ENCODE measurements at regions not wholly inside any gene's neighbourhood (a gene's known extent, or its start where the extent isn't known, plus 50 kb on each side); places are given as distances from the start of the nearest gene placed in this dataset.

GRCh38 chr2:129300456-129300855 is 679.0 kb upstream of the RAB6C start:
- no peak for DNase-seq

- DNase-seq, result no peak
Observed at GRCh38 chr2:129301431-129301913, 678.0 kb upstream of the RAB6C start.

DNA sequence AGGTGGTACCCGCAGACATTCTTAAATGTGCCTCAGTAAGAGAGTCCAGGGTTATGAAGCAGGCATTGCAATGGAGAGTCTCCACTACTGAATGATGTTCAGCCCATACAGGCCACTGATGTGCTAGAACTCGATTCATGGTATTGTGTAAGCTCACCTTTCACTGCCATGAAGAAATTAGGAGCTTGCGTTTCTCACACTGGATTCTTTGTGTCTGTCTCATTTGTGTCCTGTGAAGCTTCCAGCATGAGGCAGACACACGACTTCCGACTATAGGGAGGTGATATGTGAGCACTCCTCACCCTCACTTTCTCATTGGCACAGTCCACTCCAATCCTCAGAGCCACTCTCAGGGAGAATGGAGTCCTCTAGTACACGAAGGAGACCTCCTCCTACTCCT is 677.4 kb upstream of the RAB6C start:
- DNase-seq, result no peak

GRCh38 chr2:129302561-129303183 is 676.8 kb upstream of the RAB6C start:
- no peak for DNase-seq

- no peak for DNase-seq
Observed at GRCh38 chr2:129314120-129314519, 665.3 kb upstream of the RAB6C start.

GRCh38 chr2:129318581-129319421 is 660.7 kb upstream of the RAB6C start:
- no peak for DNase-seq

DNA sequence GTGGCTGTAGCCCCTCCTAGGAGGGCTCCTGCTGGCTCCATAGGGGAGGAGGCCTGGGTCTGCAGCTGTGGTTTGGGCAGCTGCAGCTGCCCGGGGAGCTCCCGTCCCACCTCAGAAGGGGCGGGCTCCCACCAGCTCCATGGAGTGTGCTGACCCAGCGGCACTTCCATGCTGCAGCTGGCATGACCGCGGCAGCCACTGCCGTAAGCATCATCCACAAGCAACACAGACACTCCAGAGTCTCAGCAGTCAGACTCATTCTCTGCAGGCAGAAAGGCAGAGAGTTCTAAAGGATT is 660.1 kb upstream of the RAB6C start:
- DNase-seq, result no peak

DNA sequence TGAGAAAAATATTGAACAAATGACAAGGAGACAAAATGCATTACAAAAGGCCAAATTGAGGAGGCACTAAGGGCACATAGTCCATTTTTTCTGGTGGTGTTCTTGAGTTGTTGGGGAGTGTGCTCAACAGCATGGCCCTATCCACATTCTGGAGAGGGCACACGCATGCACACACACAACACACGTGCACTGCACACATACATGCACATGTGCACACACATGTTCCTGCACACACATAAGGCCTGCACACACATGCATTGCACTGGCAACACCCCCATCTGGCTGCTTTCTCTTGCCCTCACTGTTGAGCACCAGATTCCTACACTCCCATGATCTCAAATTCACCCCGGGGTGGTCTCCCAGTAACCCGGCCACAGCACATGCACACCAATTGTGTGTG is 659.2 kb upstream of the RAB6C start:
- no peak for DNase-seq

- DNase-seq, result no peak
Observed at GRCh38 chr2:129324349-129324748, 655.1 kb upstream of the RAB6C start.

DNA sequence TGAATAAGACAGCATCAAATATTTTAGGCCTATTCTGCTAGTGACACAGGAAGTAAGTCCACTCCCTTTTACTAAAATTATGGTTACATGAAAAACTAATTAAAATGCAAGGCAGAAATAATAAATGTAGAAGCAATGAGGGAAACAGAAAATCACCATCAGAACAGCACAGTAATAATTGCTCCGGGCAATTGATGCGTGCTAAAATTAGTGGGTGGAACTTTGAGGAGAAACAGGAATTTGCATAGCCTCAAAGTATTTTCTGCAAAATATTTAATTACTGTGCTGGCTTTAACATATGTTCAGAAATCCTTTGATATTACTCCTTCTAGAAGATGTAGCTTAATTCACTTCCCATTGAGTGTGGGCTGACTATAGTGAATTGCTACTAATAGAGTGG is 654.3 kb upstream of the RAB6C start:
- no peak for DNase-seq

DNA sequence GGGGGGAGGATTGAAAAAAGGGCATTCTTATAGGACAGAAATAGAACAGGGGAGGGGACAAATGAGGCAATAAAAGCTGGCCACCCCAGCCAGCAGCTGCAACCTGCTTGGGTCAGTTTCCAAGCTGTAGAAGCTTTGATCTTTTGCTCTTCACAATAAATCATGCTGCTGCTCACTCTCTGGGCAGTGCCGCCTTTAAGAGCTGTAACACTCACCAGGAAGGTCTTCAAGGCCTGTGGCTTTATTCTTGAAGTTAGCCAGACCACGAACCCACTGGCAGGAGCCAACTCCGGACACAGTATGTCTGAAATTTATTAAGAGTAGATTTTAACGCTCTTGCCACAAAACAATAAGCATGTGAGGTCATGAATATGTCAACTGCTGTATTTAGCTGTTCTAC is 649.9 kb upstream of the RAB6C start:
- DNase-seq, result no peak

DNA sequence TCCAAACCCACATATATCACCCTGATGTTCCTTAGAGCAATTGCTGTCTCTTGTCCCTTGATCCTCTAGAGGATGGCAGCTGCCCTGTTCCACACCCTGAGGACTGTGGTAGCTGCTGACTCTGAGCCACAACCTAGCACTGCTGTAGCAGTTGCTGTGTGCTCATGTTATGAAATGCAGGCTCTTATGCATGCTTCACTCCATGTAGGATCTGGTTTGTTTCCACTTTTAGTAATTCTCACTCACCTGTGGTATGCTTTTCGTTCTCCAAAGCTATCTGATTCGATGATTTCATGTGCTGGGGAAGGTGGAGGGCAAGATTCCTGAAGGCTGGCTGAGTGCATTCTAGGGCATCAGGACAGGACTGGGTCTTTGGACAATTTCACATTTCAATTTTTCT is 649.0 kb upstream of the RAB6C start:
- DNase-seq, result no peak

DNA sequence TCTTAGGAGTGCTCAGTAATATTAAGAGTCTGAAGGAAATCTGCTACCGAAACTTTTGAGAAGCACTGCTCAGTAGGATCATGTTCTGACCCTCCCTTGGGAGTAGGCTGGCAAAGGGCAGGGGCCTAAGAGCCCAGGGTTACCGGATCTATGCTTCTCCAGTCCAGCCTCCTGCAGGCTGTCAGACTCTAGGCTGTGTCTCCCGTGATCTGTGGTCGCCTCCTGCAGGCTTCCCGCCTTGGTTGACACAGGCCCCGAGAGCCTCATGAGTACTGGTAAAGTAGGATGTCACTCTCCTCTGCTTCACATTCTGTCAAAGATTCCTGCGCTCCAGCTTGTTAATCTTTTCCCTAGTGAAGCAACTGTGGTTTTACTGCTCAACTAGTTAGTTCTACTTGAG is 647.8 kb upstream of the RAB6C start:
- DNase-seq, result no peak

DNA sequence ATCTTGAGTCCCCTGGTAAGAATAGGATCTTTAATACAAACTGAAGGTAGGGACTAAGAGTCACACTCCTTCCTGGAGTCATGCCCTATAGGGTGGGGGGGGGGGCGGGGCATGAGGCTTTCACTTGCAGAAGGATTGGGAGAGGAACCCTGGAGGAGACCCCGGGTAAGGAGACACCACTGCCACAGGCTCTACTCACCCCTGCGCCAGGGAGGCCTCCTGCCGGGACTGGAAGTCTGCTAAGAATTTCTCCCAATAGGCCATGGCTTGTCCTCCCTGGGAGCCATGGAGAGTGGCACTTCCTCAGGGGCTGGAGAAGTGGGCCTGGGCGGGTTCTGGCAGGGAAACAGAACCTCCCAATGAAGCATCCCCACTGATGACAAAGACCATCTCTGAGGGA is 645.3 kb upstream of the RAB6C start:
- no peak for DNase-seq

GRCh38 chr2:129334696-129335410 is 644.6 kb upstream of the RAB6C start:
- DNase-seq, result no peak

DNA sequence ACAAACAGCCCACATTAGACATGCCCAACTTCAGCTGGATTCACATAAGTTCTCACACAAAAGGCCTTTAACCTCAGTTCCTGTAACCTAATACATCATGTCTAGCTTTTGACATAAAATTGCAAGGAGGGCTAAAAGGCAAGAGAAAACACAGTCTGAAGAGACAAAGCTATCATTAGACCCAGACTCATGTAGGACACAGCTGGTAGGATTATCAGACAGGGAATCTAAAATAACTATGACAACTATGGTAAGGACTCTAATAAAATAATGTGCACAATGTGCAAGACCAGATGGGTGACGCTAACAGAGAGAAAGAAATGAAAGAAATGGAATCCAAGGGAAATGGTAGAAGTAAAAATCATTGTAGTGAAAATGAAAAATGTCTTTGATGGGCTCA is 643.2 kb upstream of the RAB6C start:
- no peak for DNase-seq

GRCh38 chr2:129337076-129337475 is 642.4 kb upstream of the RAB6C start:
- no peak for DNase-seq

DNA sequence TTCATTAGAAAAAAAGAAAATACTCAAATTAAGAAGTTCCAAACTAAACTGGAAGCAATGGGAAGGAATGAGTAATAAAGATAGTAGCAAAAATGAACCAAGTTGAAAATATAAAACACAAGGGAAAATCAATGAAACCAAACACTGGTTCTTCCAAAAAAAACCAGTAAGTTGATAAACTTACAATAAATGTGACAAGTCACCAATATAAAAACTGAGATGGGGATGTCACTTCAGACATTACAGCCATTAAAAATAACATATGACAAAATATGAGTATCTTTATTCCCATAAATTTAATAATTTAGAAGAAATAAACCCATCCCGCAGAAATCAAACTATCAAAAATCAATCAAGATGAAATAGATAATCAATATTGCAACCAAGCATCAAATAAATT is 633.9 kb upstream of the RAB6C start:
- no peak for DNase-seq

DNA sequence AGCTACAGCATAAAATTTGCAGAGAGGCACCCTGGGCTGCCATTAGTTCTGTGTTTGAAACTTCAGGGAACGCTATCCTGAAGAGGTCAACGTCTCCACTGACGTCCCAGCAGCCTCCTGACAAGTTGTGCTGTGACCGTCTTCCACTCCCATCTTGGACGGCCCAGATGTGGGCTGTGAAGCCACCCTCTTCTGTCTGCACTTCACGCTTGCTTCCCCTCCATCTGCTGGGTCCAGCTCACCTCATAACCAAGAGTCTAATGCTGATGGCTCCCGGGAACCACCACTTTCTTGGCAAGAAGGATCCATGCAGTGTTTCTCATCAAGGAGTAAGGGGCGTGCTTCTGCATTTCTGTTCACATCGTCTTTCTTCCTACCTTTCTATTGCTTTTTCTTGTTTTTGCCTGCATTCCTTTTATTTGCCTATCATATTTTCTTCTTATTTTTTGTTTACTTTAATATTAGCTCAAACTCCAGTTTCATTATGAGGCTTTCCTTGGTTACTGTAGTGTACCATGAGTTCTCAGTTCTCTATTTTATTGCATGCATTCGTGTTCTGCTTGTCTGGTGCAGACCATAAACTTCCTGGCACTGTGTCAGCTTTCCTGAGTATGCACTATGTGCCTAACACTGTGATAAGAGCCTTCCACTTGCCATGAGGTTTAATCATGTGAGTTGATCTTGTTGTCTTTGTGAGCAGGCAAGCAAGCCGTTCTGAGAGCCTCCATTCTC is 631.8 kb upstream of the RAB6C start:
- no peak for DNase-seq

- DNase-seq, result no peak
Observed at GRCh38 chr2:129354631-129355030, 624.8 kb upstream of the RAB6C start.

DNA sequence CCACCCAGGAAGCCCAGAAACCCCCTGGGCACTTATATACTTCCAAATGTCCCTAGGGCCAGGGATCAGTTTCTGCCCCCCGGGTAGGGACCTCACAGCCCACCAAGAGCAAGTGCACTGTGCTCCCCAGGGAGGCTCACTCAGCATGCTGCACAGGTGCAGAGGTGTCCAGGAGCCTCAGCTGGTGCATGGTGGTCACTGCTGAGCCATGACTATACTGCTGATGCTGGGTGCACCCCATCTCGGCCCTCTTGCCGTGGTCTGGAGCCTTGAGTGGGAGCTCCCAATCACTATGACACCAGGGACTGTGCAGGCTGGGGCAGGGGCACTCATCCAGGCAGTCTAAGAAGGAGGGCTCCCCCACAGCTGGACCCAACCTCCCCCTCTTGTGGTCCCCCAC is 617.8 kb upstream of the RAB6C start:
- no peak for DNase-seq

DNA sequence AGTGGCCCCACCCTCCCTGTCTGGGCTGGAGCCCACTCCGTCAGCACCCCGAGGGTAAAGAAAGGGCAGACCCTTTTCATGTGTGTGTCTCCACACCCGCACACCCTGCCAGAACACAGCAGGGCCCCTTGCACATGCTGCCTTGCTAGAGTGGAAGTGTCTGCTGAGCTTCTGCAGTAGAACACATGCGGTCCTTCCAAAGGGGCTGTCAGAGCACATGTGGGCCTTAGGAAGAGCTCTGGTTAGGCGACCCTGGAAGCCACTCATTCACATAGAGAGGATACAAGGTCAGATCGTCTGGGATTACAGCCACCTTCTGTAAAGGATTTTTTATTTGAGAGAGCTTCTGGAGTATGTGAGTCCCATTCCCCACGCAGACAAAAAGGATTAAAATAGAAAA is 613.2 kb upstream of the RAB6C start:
- no peak for DNase-seq

- no peak for DNase-seq
Observed at GRCh38 chr2:129367107-129367506, 612.4 kb upstream of the RAB6C start.

DNA sequence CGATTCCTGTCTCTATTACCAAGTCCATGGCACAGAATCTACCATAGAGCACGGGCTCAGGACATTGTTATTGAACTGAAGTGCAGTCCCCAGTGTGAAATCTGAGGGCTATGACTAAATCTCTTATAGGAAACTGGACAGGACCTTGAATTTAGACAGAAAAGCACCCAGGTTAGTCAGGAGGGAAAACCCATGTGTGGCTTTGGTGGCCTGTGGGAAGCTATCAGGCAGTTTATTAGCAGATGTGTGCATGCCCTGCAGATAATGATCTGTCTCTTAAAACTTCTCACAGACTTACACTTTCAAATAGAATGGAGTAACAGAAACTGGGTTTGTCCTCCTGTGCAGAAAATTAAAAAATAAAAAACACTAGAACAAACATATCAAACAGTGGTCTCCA is 610.0 kb upstream of the RAB6C start:
- DNase-seq, result no peak
